Right lobe of liver (tissue), 6 donors: ENCODE measurements at regions not wholly inside any gene's neighbourhood (a gene's known extent, or its start where the extent isn't known, plus 50 kb on each side); places are given as distances from the start of the nearest gene placed in this dataset.

Source experiments
- ATAC-seq, 4 donors: fragments of 200-7000 bp; cut with Tn5 transposase; one replicate each; pipeline ENCODE4 v1.9.1; 2020; ENCODE audit warnings: mild to moderate bottlenecking in 4 of 4, moderate library complexity in 4 of 4
- DNase-seq, 3 donors: peaks; one replicate each; pipeline ENCODE4 v3.0.0-alpha.2; 2020
- H3K27ac ChIP-seq, 3 donors: fragments of 200-600 bp; one replicate each; pipeline ENCODE4 v1.8.0; 2022
- H3K27me3 ChIP-seq, 2 donors: fragments of 200-600 bp; one replicate each; pipeline ENCODE4 v1.8.0; 2022
- H3K36me3 ChIP-seq, 4 donors: fragments of 200-600 bp; sonication (generic) in 1 of 4; one replicate each; pipeline versions ENCODE4 v1.5.1 to v1.8.0; 2017 to 2022; ENCODE audit warnings: control low read depth in 1 of 4
- H3K4me1 ChIP-seq, 4 donors: fragments of 200-600 bp; sonication (generic) in 1 of 4; one replicate each; pipeline versions ENCODE4 v1.5.1 to v1.8.0; 2017 to 2022; ENCODE audit warnings: control low read depth in 1 of 4
- H3K4me3 ChIP-seq, 3 donors: fragments of 200-600 bp; one replicate each; pipeline ENCODE4 v1.8.0; 2022
- H3K9me3 ChIP-seq, 4 donors: fragments of 200-600 bp; sonication (generic) in 1 of 4; one replicate each; pipeline versions ENCODE4 v1.5.1 to v1.8.0; 2017 to 2022; ENCODE audit warnings: control low read depth in 1 of 4
- CTCF ChIP-seq, 4 donors: fragments of 200-600 bp in 3 of 4; fragments of 450-650 bp in 1 of 4; IDR thresholded peaks; one replicate each; pipeline versions ENCODE4 v1.5.1 to v1.8.0; 2016 to 2022; ENCODE audit warnings: antibody characterized with exemption in 4 of 4, mild to moderate bottlenecking in 2 of 4
- POLR2A ChIP-seq: fragments of 450-650 bp; IDR thresholded peaks from one replicate; pipeline ENCODE4 v1.6.1; 2017; ENCODE audit warnings: antibody characterized with exemption, mild to moderate bottlenecking
- WGBS: methylation state at CpG from one replicate; pipeline ENCODE4 v1.1.6; 2018; ENCODE audit warnings: low coverage, low lambda C conversion rate; ENCODE audit not compliant: insufficient coverage; ENCODE audit errors: missing lambda C conversion rate; 5-methylcytosine and 5-hydroxymethylcytosine counted together
- intact Hi-C, 2 donors: fragments of 100-400 bp; cut with DNase I; formaldehyde crosslinking; loops; one replicate each; pipeline versions ENCODE4 v1.11.2 to v1.14.1; 2022
- donor health status: DM: no; HTN: yes; CAD: no.
- donor health status: DM: no; HTN: no; CAD: no.
- donor health status: DM: no; HTN: no; CAD: no.
- donor health status: DM: no; HTN: yes; CAD: no.
- donor health status: DM: no; HTN: yes; CAD: no.

GRCh38 chr1:87968197-87968955 lies 639.7 kb downstream of the LMO4 start:
- WGBS = 75% methylated on average over 4 of the region's 4 CpGs
- Histone ChIP-seq H3K27ac (no peak overlapping the region), H3K27me3 (no peaks in the 10 kb centered on the region), H3K4me1 (no peaks in the 10 kb centered on the region), H3K36me3 (no peaks in the 10 kb centered on the region), H3K9me3 (no peaks in the 10 kb centered on the region), H3K4me3 (no peak overlapping the region)
- no peak for DNase-seq
- intact Hi-C loops = no loop called here
- no peak for TF ChIP-seq POLR2A
- TF ChIP-seq CTCF (IDR thresholded peaks at IDR 0.05) = no peak
- no peak for ATAC-seq

DNA sequence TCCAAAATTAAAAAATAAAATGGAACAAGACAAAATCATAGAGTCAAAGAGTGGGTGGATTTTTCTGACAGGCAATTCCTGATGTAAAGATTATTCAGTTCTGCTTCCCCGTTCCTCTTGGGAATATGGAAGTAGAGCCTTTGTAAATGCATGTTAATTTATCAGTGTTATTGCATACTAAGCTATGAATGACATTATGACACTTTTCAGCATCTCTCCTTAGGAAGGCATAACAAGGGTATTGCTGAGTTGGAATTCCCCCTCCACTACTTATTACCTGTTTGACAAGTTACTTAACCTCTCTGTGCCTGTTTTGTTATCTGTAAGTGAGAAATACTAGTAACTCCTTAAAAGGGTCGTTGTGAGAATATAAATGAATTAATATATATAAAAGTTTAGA lies 640.4 kb downstream of the LMO4 start:
- H3K9me3 ChIP-seq = no peaks in the 10 kb centered on the region
- no peak overlapping the region for H3K4me3 ChIP-seq
- 65% methylated on average over 2 of the region's 2 CpGs for WGBS
- no peak for ATAC-seq
- intact Hi-C loops = no loop called here
- no peak for DNase-seq
- H3K27ac ChIP-seq = no peak overlapping the region
- no peak for TF ChIP-seq POLR2A
- no peak for TF ChIP-seq CTCF (IDR thresholded peaks at IDR 0.05)
- H3K36me3 ChIP-seq = no peaks in the 10 kb centered on the region
- no peaks in the 10 kb centered on the region for H3K27me3 ChIP-seq
- H3K4me1 ChIP-seq = no peaks in the 10 kb centered on the region

GRCh38 chr1:87972811-87973210 lies 644.1 kb downstream of the LMO4 start:
- Histone ChIP-seq H3K27ac (no peak overlapping the region), H3K9me3 (no peaks in the 10 kb centered on the region), H3K4me1 (no peaks in the 10 kb centered on the region), H3K27me3 (no peaks in the 10 kb centered on the region), H3K4me3 (no peak overlapping the region), H3K36me3 (no peaks in the 10 kb centered on the region)
- DNase-seq (no peak), ATAC-seq (no peak)
- 85% methylated on average over 3 of the region's 3 CpGs for WGBS
- no peak for TF ChIP-seq POLR2A
- intact Hi-C loops = no loop called here

DNA sequence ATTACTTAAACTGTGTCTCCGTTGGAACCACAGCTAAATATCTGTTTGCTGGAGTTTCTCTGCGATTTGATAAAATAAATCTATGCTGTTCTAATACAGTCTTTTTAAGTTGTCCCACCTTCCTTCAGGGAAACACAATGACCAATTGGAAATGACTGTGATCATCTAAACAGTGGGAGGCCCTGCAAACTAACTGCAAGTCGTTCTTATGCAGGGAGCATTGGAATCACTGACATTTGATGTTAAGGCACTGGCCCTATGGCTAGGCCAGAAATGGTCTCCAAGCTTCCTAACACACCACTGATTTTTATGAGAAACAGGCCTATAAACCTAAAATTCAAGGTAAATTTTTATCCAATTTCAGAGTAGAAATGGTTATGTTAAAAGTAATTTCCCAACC lies 645.2 kb downstream of the LMO4 start:
- WGBS = 67% methylated on average over 3 of the region's 3 CpGs

GRCh38 chr1:87976316-87976715 lies 647.6 kb downstream of the LMO4 start:
- intact Hi-C loops = no loop called here
- Histone ChIP-seq H3K27me3 (no peaks in the 10 kb centered on the region), H3K36me3 (no peaks in the 10 kb centered on the region), H3K4me3 (no peak overlapping the region), H3K27ac (no peak overlapping the region), H3K9me3 (no peaks in the 10 kb centered on the region), H3K4me1 (no peaks in the 10 kb centered on the region)
- TF ChIP-seq CTCF (IDR thresholded peaks at IDR 0.05) (no peak), POLR2A (no peak)
- DNase-seq (no peak), ATAC-seq (peak in 1 of 4 donors; percentile 43)

More for the DNA sequence above, 645.2 kb downstream of the LMO4 start:
- H3K27me3 ChIP-seq = no peaks in the 10 kb centered on the region
- intact Hi-C loops = no loop called here
- no peaks in the 10 kb centered on the region for H3K9me3 ChIP-seq
- TF ChIP-seq POLR2A = no peak
- no peak for TF ChIP-seq CTCF (IDR thresholded peaks at IDR 0.05)
- no peak overlapping the region for H3K4me3 ChIP-seq
- H3K4me1 ChIP-seq = no peaks in the 10 kb centered on the region
- DNase-seq (no peak), ATAC-seq (no peak)
- no peak overlapping the region for H3K27ac ChIP-seq
- H3K36me3 ChIP-seq = no peaks in the 10 kb centered on the region
